K562 (cell line): ENCODE measurements at regions not wholly inside any gene's neighbourhood (a gene's known extent, or its start where the extent isn't known, plus 50 kb on each side); places are given as distances from the start of the nearest gene placed in this dataset.
"Not testable (repeated sequence)": the region's sequence is repeated elsewhere in the genome, so short reads cannot be mapped to it uniquely, and the experiment has no call there.

ENCODE experiments used
- ATAC-seq: fragments of 200-7000 bp; cut with Tn5 transposase; 3 replicates; pipeline ENCODE4 v1.9.1; 2020; ENCODE audit warnings: moderate library complexity
- BruUV-seq: library from RNA; stranded (reverse); fragments of 400-500 nt; replicated peaks from 2 replicates; lab custom pipeline; 2021; lab: Mats Ljungman, UMichigan
- CTCF ChIA-PET: fragments of 300-600 bp; formaldehyde crosslinking; extraction: SDS; loops from one replicate; lab custom pipeline; 2021; ENCODE audit warnings: low intra/inter-chr PET ratio; lab: Yijun Ruan, JAX
- POLR2A ChIA-PET: fragments of 300-600, 350-650 bp; sonication (Branson Sonifier 250); formaldehyde crosslinking; extraction: SDS; loops from one replicate; lab custom pipeline; 2021; ENCODE audit warnings: antibody characterized with exemption, inconsistent platforms; lab: Yijun Ruan, JAX
- DNase-seq, 4 experiments: peaks; one replicate each; pipeline versions ENCODE4 v3.0.0 to v3.0.0-alpha.2; 2011 to 2018; ENCODE audit warnings: low spot score in 3 of 4, mixed read lengths in 3 of 4; ENCODE audit errors: extremely low read depth in 1 of 4
- FAIRE-seq: peaks from 2 replicates; lab custom pipeline; 2011; peaks lifted over from hg19 to GRCh38; lab: Jason Lieb, UNC
- H2AFZ ChIP-seq: 2 replicates; pipeline ENCODE4 v1.6.0; 2011; ENCODE audit warnings: low read depth, low read length, control low read depth, inconsistent platforms
- H3K27ac ChIP-seq: fragments of 200-600 bp; 3 replicates; pipeline ENCODE4 v1.8.0; 2011; ENCODE audit warnings: low read depth, mild to moderate bottlenecking, control low read depth, inconsistent platforms, low read length, moderate library complexity, mixed read lengths; ENCODE audit errors: extremely low read depth
- H3K27me3 ChIP-seq, 2 experiments: fragments of 300-600 bp in 1 of 2; 2 replicates in 1 of 2; 3 replicates in 1 of 2; pipeline versions ENCODE4 v1.6.0 to v1.8.0; 2011; ENCODE audit warnings: inconsistent platforms in 2 of 2, low read length in 2 of 2, mild to moderate bottlenecking in 1 of 2, mixed read lengths in 1 of 2, moderate library complexity in 1 of 2; ENCODE audit not compliant: control insufficient read depth in 2 of 2, insufficient read depth in 2 of 2
- H3K36me3 ChIP-seq: fragments of 300-600 bp; 3 replicates; pipeline ENCODE4 v1.8.0; 2011; ENCODE audit warnings: mild to moderate bottlenecking, low read length, inconsistent platforms; ENCODE audit not compliant: control insufficient read depth, insufficient read depth
- H3K4me1 ChIP-seq, 2 experiments: fragments of 200-600 bp in 1 of 2; replicated peaks in 1 of 2; 2 replicates in 1 of 2; 3 replicates in 1 of 2; pipeline versions ENCODE4 v1.5.1 to v1.8.0; 2011; ENCODE audit warnings: inconsistent platforms in 2 of 2, low read length in 2 of 2, mild to moderate bottlenecking in 1 of 2, mixed read lengths in 1 of 2, moderate library complexity in 1 of 2; ENCODE audit not compliant: control insufficient read depth in 2 of 2, insufficient read depth in 2 of 2
- H3K4me2 ChIP-seq: 2 replicates; pipeline ENCODE4 v1.6.1; 2011; ENCODE audit warnings: low read length, control low read depth, inconsistent platforms, mixed read lengths; ENCODE audit not compliant: insufficient read depth
- H3K4me3 ChIP-seq: fragments of 200-600 bp; sonication (generic), shearing (Covaris generic); 2 replicates; pipeline ENCODE4 v1.5.1; 2016; ENCODE audit warnings: control low read depth, inconsistent platforms
- H3K79me2 ChIP-seq: fragments of 200-600 bp; 3 replicates; pipeline ENCODE4 v1.8.0; 2011; ENCODE audit warnings: low read length, inconsistent platforms; ENCODE audit not compliant: control insufficient read depth, insufficient read depth
- H3K9ac ChIP-seq, 2 experiments: 2 replicates each; pipeline versions ENCODE4 v1.6.0 to v1.6.1; 2011; ENCODE audit warnings: low read depth in 2 of 2, low read length in 2 of 2, control low read depth in 1 of 2, inconsistent platforms in 1 of 2, mild to moderate bottlenecking in 1 of 2, mixed read lengths in 1 of 2; ENCODE audit not compliant: insufficient read depth in 1 of 2
- H3K9me1 ChIP-seq: one replicate; pipeline ENCODE4 v1.6.0; 2011; ENCODE audit warnings: inconsistent platforms, mild to moderate bottlenecking, low read length, moderate library complexity; ENCODE audit not compliant: control insufficient read depth, insufficient read depth
- H3K9me3 ChIP-seq: replicated peaks from 2 replicates; pipeline ENCODE4 v1.5.1; 2011; ENCODE audit warnings: low read depth, low read length, inconsistent platforms; ENCODE audit not compliant: control insufficient read depth, insufficient read depth
- H4K20me1 ChIP-seq: replicated peaks from 2 replicates; pipeline ENCODE4 v1.6.1; 2011; ENCODE audit warnings: low read length, inconsistent platforms, mixed read lengths; ENCODE audit not compliant: control insufficient read depth, insufficient read depth
- CTBP1 ChIP-seq: fragments of 450-650 bp; IDR thresholded peaks from 2 replicates; pipeline ENCODE4 v1.6.1; 2016; ENCODE audit warnings: borderline replicate concordance
- CXXC5 ChIP-seq: fragments of 250-450 bp; sonication (Bioruptor Pico); IDR thresholded peaks from 2 replicates; pipeline ENCODE4 v1.8.0; 2022; ENCODE audit warnings: inconsistent platforms, mild to moderate bottlenecking, moderate library complexity
- ELF1 ChIP-seq: fragments of 200-800 bp; sonication (Bioruptor generic); IDR thresholded peaks from 2 replicates; pipeline ENCODE4 v1.6.1; 2016; ENCODE audit warnings: missing genetic modification characterization, missing compliant biosample characterization
- ERF ChIP-seq: fragments of 450-650 bp; formaldehyde crosslinking; IDR thresholded peaks from 2 replicates; pipeline ENCODE4 v1.4.0; 2020; ENCODE audit warnings: mild to moderate bottlenecking, mixed read lengths
- GATAD2A ChIP-seq: fragments of 450-650 bp; IDR thresholded peaks from 2 replicates; pipeline ENCODE4 v1.6.1; 2017
- MTA2 ChIP-seq: fragments of 450-650 bp; IDR thresholded peaks from 2 replicates; pipeline ENCODE4 v1.6.1; 2016; ENCODE audit warnings: low read depth
- NR1H2 ChIP-seq: sonication (generic); formaldehyde crosslinking; IDR thresholded peaks from 2 replicates; pipeline ENCODE4 v1.4.0; 2020; ENCODE audit warnings: mild to moderate bottlenecking, missing genetic modification reagents
- PCBP2 ChIP-seq: fragments of 200-400 bp; formaldehyde crosslinking; IDR thresholded peaks from 2 replicates; pipeline ENCODE4 v1.6.1; 2018; ENCODE audit warnings: low read length, low read depth, mild to moderate bottlenecking, moderate library complexity; ENCODE audit not compliant: poor library complexity, severe bottlenecking
- TAF15 ChIP-seq: fragments of 200-400 bp; formaldehyde crosslinking; IDR thresholded peaks from 2 replicates; pipeline ENCODE4 v1.6.1; 2017; ENCODE audit warnings: mild to moderate bottlenecking, low read depth, low read length, moderate library complexity
- TRIM24 ChIP-seq, 2 experiments: fragments of 450-650 bp; IDR thresholded peaks; 2 replicates each; pipeline ENCODE4 v1.6.1; 2016
- TRIM25 ChIP-seq: fragments of 450-650 bp; IDR thresholded peaks from 2 replicates; pipeline ENCODE4 v1.7.0; 2016; ENCODE audit warnings: borderline replicate concordance
- XRCC5 ChIP-seq: fragments of 200-400 bp; formaldehyde crosslinking; IDR thresholded peaks from 2 replicates; pipeline ENCODE4 v1.6.1; 2017; ENCODE audit warnings: low read depth, mild to moderate bottlenecking, low read length
- ZEB2 ChIP-seq: fragments of 450-650 bp; IDR thresholded peaks from 2 replicates; pipeline ENCODE4 v1.6.1; 2016
- ZNF398 ChIP-seq: fragments of 250-450 bp; sonication (Bioruptor Pico); IDR thresholded peaks from 2 replicates; pipeline ENCODE4 v1.8.0; 2021; ENCODE audit warnings: moderate library complexity, mild to moderate bottlenecking, inconsistent platforms
- ZSCAN32 ChIP-seq: fragments of 450-650 bp; formaldehyde crosslinking; IDR thresholded peaks from 2 replicates; pipeline ENCODE4 v1.4.0; 2020; ENCODE audit warnings: mild to moderate bottlenecking, moderate library complexity
- WGBS: fragments of 100-300 bp; shearing (Covaris generic); methylation state at CpG from one replicate; pipeline ENCODE4 v1.1.6; 2016; ENCODE audit warnings: low coverage, mixed read lengths; ENCODE audit not compliant: insufficient coverage; ENCODE audit errors: missing lambda C conversion rate; 5-methylcytosine and 5-hydroxymethylcytosine counted together
- in situ Hi-C: fragments of 300-500 bp; cut with MboI; formaldehyde crosslinking; loops from 4 replicates; pipeline ENCODE4 v1.15.0; 2018; ENCODE audit warnings: inconsistent platforms, mixed read lengths
- intact Hi-C: fragments of 100-400 bp; cut with micrococcal nuclease; formaldehyde crosslinking; loops from 2 replicates; pipeline ENCODE4 v1.14.2; 2022

DNA sequence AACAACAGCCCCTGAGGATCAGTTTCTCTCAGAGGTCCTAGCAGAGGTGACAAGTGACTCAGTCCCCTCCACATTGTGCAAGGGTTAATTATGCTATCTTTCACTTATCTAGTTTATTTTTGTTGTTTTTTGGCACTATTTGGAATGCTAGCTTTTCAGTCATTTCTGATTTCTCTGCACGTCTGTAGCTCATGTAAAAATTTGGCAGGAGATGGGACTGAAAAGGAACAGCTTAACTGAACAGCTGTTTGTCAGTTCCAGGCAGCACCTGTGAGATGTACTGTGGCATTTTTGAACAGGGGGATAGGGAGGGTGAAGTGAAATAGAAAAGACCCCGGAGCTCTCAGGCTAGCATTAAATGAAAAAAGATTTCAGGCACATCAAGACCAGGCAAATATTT lies 313.5 kb downstream of the SUCLA2 start (continued):
- TF ChIP-seq TAF15 (no peak), CTBP1 (no peak), PCBP2 (no peak)

- H4K20me1 ChIP-seq, H3K9me1 ChIP-seq, H3K27ac ChIP-seq, intact Hi-C loops, H3K4me2 ChIP-seq, ATAC-seq, BruUV-seq, H2AFZ ChIP-seq, H3K9ac ChIP-seq, H3K9me3 ChIP-seq, H3K4me3 ChIP-seq, CTCF ChIA-PET, FAIRE-seq, H3K4me1 ChIP-seq, H3K79me2 ChIP-seq, H3K36me3 ChIP-seq, H3K27me3 ChIP-seq, in situ Hi-C loops, POLR2A ChIA-PET, DNase-seq: not testable (repeated sequence)
- 6% methylated on average over 2 of the region's 2 CpGs for WGBS
These were observed 315.9 kb downstream of the SUCLA2 start for GRCh38 chr13:47685156-47685555.

GRCh38 chr13:47680748-47681147 lies 320.3 kb downstream of the SUCLA2 start:
- DNase-seq: no peak
- Histone ChIP-seq H3K9me1 (no peaks in the 10 kb centered on the region), H3K9ac (no peak overlapping the region), H4K20me1 (no peaks in the 10 kb centered on the region), H3K27me3 (no peaks in the 10 kb centered on the region), H3K4me3 (no peak overlapping the region), H3K9me3 (no peaks in the 10 kb centered on the region), H3K79me2 (no peaks in the 10 kb centered on the region), H2AFZ (no peak overlapping the region), H3K27ac (no peak overlapping the region), H3K36me3 (no peaks in the 10 kb centered on the region), H3K4me1 (no peaks in the 10 kb centered on the region), H3K4me2 (no peak overlapping the region)
- intact Hi-C loops: no loop called here
- 0% methylated on average over 2 of the region's 2 CpGs for WGBS
- in situ Hi-C loops: no loop called here
- CTCF ChIA-PET: no interaction called here
- ATAC-seq: no peak
- POLR2A ChIA-PET: no interaction called here
- no peak for FAIRE-seq
- BruUV-seq: no TSS peak
- no peak for TF ChIP-seq ZNF398 (CRISPR knock-in tag)
- TF ChIP-seq MTA2: no peak
- no peak for TF ChIP-seq ZEB2
- TF ChIP-seq TRIM25: no peak
- TF ChIP-seq ZSCAN32 (CRISPR knock-in tag): no peak
- TF ChIP-seq GATAD2A: no peak
- TF ChIP-seq ERF (CRISPR knock-in tag): no peak
- TF ChIP-seq NR1H2 (CRISPR knock-in tag): no peak
- TF ChIP-seq TRIM24 (IDR thresholded peaks at IDR 0.05): no peak
- no peak for TF ChIP-seq ELF1 (tag)
- TF ChIP-seq XRCC5: no peak
- TF ChIP-seq CXXC5 (CRISPR knock-in tag): no peak
